NCI-H146 treated with DMSO at 0.1 percent for 48 hours (cell line): ENCODE measurements at regions not wholly inside any gene's neighbourhood (a gene's known extent, or its start where the extent isn't known, plus 50 kb on each side); places are given as distances from the start of the nearest gene placed in this dataset.

Experiments
- DNase-seq: peaks from one replicate; lab custom pipeline; 2025; ENCODE audit not compliant: unreplicated experiment; lab: John Stamatoyannopoulos, UW

DNA sequence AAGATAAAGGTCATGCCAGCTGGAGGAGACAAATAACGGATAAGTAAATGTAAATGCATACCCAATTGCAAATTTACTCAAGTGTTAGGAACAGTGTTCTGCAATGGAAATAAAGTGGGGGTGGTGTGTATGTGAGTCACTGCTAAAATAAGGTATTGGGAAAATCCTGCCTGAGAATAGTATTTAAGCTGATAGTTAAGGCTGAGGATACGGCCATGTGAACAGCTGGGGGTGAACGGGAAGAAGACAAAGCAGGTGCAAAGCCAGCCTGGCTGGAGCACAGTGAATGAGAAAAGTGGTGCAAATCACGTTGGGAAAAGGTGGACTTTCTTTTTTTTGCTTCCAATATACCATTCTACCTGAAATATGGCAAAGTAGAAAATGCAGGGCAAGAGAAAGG is 242.4 kb upstream of the SLC10A2 start:
- no peak for DNase-seq

DNA sequence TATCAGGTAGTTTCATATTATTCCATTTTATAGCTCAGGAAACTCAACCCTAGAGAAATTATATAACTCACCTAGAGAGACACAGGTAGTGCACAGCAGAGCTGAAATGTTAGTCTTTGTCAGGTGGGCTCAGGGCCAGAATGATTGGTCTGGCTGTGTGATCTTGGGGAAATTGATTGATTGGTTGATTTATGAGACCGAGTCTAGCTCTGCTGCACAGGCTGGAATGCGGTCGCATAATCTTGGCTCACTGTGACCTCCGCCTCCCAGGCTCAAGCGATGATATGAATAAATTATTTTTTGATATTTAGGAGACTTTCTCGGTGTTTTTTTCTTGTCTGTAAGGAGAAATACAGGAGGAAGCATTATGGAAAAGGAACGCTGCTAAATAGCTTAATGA is 239.9 kb upstream of the SLC10A2 start:
- no peak for DNase-seq

DNA sequence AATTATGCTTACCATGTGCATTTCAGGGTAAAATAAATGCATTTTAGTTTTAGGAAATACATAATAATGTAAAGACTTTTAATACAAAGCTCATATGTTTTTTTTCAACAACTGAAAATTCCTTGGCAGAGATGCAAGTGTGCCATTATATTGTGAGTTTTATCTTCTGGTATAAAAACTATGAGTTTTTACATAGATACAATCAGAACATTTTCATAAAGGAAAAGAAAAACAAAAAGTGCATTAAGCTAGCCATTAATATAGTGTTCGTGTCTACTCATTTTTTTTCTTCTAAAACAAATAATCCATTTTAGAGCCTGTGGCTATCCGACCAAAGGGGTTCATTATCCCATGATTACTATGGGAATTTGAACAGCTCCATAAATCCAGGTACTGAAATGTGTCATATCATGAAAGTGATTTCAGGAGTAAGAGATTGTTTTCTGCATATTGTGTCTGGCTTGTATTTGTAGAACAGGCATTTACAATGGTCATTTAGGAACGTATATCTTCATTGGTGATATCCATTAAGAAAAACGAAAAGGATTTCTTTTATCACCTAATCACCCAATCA is 236.9 kb upstream of the SLC10A2 start:
- DNase-seq, result no peak

DNA sequence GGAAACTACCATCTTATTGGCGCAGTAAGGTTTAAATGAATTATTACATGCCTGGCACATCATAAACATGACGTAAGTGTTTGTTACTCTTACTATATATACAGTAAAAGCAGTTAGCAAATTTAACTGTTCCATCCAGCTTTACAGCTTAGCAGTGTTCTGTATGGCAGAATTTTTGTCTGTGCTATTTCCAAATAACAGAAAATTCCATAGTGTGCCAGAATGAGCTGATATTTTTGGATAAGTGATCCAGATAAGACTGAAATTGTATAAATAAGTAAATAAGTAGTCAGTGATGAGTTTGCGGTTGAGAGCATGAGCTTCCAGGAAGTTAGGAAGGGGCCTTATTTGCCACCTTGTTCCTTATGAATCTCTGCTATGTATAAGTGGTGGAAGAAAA is 236.5 kb upstream of the SLC10A2 start:
- DNase-seq, result no peak

DNA sequence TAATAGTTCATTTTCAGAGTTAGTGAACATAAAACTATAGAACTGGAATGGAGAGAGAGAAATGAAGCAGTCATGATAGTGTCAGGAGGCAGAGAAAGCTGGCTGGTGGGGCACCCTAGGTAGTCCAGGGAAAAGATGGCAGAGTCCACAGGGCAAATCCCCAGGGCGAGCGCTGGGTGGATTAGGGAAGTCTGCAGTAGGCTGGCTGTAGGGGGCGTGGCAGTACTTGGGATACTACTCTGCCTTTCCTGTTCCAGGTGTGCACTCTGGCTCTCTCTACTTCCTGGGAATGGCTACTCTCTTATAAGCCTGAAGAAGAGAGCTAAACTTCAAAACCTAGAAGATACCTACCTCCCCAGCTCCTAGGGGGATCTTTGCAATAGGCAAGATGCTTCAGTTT is 232.9 kb upstream of the SLC10A2 start:
- no peak for DNase-seq

DNA sequence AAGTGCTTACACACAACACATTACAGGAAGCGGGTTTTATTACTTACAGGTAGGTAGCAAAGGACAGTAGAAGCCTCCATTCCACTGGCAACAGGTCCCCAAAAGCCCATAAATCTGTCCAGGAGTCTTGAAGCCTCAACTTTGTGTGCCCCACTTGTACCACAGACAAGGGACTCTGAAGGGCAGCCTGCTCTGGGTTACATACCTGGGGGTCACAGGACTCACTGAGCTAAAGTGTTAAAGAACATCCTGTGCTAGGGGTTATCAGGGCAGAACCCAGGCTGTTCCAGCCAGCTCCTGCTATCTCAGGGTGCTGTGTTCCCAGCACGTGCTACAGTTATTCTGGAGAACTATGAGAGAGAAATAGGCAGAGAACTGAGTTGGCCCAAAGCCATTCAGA is 230.9 kb upstream of the SLC10A2 start:
- no peak for DNase-seq

DNA sequence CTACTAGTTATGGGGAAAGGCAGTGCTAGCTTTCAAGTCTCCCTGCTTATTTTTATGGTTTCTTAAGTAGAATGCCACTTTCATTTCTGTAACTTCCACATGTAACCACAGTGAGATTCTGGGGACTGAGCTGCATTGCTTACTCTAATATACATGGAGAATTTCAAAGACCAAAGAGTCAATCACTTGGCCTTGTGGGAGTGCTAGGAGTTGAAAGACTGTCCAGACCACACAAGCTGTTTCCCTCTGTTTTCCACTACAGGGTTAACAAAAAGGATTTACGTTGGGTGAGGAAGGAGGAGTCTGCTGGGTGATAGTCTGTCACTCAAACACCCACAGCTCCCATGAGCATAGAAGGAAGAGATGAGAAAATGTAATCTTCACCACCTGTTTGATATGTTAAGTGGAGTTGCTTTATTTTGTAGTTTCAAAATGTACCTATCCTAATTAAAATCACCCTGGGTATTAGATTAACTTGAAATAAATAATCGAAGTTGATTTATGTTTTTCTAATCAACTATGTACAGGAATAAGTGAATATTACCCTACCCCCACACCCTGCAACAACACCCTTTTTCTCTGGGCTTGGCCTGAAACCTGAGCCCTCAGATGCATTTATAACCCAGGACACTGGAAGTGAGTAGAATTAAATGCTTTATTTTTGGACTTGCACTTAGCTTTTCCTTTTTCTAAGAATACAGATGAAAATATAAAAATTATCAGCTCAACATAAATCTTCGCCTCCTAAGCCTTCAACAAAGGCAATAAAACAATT is 225.8 kb upstream of the SLC10A2 start:
- no peak for DNase-seq

DNA sequence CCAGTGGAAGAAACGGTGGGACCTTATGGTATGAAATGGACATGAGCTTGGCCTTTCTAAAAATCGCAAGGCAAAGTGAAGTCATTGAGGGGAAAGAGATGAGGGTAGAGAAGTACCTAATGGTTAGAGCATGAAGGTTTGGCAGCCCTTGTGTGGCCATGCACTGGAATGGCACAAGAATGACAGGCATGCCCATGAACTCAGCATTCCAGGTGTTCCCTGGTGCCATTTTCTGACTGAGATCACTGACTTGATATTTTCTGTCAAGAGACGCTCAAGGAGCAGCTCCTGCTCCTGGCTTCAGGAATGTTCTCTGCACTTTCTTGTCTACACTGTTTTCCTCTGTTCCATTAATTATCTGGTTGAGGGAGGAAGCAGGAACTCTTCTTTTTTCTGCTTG is 225.0 kb upstream of the SLC10A2 start:
- no peak for DNase-seq

DNA sequence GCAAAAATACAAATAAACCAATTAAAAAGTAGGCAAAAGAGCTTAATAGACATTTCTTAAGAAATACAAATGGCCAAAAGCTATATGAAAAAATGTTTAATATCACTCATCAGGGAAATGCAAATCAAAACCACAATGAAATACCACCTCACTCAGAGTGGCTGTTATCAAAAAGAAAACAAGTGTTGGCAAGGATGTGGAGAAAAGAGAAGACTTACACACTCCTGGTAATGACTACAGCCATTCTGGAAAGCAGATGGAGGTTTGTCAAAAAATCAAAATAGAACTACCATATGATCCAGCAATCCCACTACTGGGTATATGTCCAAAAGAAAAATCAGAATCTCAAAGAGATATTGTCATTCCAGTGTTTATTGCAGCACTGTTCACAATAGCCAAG is 223.5 kb upstream of the SLC10A2 start:
- DNase-seq, result no peak

DNA sequence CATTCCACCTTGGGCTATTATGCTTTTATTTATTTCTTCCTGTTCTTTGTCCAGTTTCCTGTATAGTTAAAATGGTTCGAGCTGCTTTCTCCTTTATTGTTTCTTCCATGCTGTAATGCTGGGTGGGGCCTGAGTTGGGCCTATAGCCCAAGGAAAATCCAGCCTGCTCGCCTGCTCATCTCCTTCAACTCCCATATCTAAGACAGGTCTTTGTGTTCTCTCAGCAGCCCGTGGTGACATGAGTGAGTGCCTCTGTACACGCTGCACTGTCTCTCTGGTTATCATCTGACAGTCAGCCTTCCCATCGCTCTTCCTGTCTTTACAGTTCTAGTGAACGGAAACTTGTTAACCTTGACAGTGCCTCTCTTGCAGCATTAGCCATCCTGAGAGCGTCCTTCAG is 221.9 kb upstream of the SLC10A2 start:
- DNase-seq, result no peak

DNA sequence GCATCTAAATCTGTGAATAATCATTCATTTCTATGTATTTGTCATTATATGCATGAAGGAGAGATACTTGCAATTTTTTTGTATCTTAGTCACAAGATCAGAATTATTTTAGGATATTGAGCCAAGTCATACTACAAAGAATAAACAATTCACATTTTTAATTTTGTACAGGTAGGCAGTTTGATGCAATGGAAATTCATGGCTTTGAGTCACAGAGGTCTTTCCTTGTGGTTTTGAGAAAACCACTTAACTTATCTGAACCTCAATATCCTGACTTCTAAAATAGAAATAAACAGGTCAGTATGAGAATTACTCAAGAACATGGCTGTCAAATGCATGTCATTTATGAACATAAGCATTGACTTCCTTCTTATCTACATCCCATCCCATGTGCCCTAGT is 221.4 kb upstream of the SLC10A2 start:
- DNase-seq, result no peak

DNA sequence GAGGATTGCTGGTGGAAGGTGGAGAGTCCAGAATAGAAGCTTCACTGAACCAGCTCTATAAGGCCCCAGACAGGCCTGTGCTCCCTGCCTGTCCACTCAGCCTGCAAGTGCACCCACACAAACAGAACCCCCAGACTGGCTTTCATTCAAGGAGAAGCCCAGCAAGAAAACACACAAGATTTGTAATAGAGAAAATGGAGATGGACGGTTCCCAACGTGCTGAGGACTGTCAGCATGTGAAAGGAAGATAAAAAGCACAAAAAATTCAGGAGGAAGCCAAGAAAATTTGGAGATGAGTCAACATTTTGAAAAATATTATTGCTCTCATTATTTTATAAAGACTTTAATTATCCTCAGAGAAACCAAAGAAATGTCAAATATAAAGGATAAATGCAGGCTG is 218.2 kb upstream of the SLC10A2 start:
- no peak for DNase-seq

DNA sequence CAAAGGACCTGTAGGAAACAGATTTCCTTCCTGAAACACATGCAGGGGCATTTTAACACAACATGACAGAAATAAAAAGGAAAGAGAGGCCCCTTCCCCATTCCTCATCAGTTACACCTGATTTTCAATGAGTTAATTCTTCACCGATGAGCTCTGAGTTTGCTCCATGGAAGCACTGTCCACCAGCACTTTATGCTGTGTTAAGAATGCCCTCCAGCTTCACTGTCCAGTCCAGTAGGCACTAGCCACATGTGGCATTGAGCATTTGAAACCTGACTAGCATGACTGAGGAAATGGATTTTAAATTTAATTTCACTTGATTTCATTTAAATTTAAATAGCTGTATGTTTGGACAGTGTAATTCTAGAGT is 217.2 kb upstream of the SLC10A2 start:
- DNase-seq, result no peak

DNA sequence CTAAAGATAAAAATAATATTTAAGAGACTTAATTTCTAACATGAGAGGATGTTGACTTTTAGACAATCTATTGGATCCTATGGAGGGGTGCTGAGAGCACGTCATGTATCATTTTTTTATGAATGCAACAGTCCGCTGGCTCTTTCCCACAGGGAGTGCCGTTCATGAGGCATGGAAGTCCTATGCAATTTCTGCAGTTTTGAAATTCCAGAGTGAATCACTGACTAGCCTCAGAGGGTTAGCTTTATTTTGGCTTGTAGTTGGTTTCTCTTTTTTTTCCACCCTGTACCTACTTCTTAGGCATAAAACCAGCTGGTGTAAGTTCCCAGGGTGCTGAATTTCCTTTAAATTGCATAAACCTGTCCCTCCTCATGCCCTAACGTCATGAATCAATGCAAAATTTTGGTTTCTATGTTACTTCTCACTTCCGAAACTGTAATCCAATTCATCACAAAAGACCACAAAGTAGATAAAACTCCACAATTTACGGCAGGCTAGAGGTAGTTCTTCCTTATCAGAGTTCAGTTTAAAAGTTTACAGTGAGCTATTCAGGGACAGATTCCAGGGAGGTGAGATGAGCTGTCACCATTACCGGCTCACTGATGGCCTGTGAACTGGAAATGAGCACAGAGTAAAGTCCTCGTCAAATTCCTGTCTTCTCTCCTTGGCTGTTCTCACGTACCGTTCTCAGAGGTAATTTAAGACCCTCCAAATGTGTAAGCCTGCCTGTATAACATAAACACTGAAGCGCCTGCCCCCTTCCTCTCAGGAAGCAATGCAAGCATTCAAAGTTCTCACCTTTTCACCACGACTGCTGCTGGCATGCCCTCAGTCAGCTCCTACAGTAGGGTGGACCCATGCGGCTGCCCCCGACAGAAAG is 216.6 kb upstream of the SLC10A2 start:
- DNase-seq, result no peak

DNA sequence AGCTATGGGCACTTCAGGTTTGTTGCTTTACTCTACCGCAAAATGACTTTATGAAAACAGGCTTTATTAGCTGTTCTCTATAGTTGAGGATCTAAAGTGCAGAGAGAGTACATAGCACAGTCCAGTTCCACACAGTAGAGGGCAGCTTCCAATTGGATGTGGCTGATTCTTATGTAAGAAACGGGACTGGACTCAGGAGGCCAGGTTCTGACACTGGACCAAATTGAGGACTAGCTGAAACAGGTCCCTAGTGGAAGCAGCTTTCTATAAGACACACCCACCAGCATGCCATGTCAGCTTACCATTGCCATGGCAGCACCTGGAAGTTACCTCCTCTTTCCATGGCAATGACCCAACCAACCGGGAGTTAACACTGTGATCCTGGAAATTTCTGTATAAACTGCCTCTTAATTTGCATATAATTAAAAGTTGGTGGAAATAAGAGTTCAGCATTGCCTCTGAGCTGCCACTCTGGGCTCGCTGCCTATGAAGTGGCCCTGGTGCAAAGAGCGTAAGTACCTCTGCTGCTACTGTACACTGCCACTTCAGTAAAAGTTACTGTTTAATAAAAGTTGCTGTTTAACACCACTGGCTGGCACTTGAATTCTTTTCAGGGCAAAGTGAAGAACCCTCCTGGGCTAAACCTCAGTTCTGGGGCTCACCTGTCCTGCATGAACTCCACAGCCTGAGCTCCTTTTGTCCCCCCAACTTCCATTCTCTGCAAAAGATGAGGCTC is 211.9 kb upstream of the SLC10A2 start:
- DNase-seq, result no peak

DNA sequence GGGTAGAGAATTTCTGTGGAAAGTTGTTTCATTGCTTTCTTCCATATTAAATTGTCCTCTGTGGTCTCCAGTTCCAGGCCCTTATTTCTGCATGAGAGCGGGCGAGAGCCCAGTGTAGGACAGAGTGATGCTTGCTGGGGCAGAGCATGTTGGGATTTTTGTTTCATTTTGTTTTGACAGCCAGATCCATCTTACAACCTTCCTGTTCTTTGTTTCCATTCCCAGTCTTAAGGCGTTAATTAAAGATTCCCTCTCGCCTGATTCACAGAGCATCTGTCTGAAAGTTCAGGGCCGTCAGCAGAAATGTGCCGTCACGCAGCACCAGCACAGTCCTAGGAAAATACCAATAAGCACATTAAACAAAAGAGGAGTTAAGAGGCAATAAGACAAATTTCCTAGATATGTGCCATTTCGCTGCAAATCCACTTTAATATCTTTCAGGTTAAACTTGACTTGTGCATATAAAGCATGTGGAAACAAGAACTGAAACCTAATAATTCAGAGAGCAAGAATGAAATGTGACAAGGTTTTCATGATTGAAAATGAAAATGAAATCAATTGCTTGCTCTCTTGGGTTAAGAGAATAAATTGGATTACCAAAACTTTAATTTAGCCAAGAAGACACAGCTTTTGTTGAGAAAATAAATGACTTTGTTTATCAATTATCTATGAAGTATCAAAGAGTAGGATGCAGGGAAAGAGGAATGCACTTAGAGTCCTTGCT is 210.7 kb upstream of the SLC10A2 start:
- DNase-seq, result no peak

DNA sequence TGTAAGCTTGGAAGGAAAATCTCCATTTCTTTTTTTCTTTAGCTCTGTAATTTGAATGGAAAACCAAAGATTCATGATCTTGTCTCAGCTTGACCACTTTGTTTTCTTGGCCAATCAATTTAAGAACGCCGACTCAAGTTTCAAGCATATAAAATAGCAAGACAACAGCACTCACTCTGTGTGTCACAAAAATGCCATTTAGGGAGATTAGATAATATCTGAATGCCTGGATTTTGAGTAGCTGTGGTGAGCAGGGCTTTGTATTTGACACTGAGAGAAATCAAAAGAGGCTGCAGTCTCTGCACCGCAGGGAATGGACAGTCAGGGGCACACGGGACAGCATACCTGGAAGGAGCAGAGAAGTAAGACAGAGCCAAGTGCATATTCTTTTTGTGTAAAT is 209.5 kb upstream of the SLC10A2 start:
- DNase-seq, result no peak

DNA sequence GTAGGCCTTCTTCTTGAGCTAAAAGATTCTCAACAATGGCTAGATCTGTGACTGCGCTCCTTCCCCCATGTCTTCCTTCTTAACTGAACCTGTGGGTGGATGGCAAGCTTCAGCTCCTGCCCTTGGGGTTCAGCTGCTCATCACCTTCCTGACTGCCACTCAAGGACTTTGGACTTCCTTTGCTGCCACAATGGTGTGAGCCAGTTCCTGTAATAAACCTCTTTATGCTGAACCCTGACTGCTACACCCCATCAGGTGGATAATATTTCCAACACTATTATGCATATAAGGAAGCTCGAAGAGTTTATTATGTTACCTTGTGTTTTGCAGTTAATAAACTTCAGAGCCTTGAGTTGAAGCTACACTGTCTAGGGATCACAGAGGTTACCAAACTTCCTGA is 208.9 kb upstream of the SLC10A2 start:
- no peak for DNase-seq

DNA sequence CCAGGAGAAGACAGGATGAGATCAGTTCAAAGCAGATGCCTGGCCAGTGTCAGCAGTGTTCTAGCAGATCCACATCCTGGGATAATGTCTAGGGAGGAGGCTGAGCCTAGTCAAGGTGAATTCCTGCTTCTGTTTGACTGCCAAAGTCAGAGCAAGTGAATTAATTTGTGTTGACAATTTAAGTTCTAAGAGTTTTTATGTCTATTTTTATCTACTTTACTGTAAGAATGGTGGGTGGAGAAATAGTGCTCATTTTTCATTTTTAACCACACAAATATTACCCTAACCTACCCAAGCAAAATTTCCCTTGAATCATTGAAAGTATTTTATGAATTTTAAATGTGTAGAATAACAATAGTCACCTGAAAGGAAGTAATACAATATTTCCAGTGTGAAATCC is 207.6 kb upstream of the SLC10A2 start:
- DNase-seq, result no peak

DNA sequence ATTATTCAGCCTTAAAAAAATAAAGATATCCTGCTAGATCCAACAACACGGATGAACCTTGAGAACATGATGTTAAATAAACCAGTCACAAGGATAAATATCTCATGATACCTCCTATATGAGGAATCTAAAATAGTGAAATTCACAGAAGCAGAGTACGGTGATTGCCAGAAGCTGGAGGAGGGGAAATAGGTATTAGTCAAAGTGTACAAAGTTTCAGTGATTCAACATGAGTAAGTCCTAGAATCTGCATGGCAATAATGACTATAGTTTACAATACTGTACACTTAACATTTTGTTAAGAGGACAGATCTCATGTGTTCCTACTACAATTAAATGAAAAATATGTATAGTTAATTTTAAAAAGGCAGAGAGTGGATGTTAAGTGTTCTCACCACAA is 206.6 kb upstream of the SLC10A2 start:
- no peak for DNase-seq

DNA sequence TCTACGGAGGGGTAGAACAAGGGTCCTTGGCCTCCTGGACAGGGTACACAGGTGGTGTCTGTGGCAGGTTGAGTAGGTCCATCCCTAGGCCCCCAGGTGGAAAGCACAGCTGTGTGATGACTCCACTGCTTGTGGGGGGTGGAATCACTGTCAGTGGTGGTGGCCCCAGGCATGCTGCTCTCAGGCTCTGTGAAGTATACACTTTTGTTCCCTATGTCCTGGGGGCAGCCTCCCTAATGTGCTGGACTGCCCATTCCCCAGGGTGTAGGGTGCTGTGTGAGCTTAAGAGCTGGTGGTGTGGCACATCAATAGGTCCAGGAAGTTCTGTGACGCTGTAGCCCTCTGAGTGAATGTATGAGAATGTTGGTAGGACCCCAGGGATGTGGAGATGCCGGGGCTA is 197.2 kb upstream of the SLC10A2 start:
- DNase-seq, result no peak
